Pancreas (tissue), 10 donors: ENCODE measurements at regions not wholly inside any gene's neighbourhood (a gene's known extent, or its start where the extent isn't known, plus 50 kb on each side); places are given as distances from the start of the nearest gene placed in this dataset.

Source experiments
- ATAC-seq, 4 donors: fragments of 200-7000 bp; cut with Tn5 transposase; one replicate each; pipeline versions ENCODE4 v1.8.0 to v1.9.1; 2020; ENCODE audit warnings: mild to moderate bottlenecking in 4 of 4, moderate library complexity in 4 of 4
- DNase-seq, 6 donors: peaks; one replicate each; pipeline ENCODE4 v3.0.0-alpha.2; 2020
- FAIRE-seq: peaks from 2 replicates; lab custom pipeline; 2012; peaks lifted over from hg19 to GRCh38; lab: Jason Lieb, UNC
- H3K27ac ChIP-seq, 4 donors: fragments of 200-600 bp; sonication (generic); 1 replicate in 3 of 4; 2 replicates in 1 of 4; pipeline versions ENCODE4 v1.5.0 to v1.8.0; 2020
- H3K27me3 ChIP-seq, 4 donors: fragments of 200-600 bp; one replicate each; pipeline ENCODE4 v1.8.0; 2021
- H3K36me3 ChIP-seq, 3 donors: fragments of 200-600 bp; sonication (generic) in 1 of 3; one replicate each; pipeline versions ENCODE4 v1.5.0 to v1.8.0; 2020 to 2021
- H3K4me1 ChIP-seq, 3 donors: fragments of 200-600 bp; one replicate each; pipeline ENCODE4 v1.8.0; 2021
- H3K4me3 ChIP-seq, 4 donors: fragments of 200-600 bp; sonication (generic) in 2 of 4; one replicate each; pipeline versions ENCODE4 v1.5.0 to v1.8.0; 2020 to 2021
- H3K9me3 ChIP-seq, 4 donors: fragments of 200-600 bp; one replicate each; pipeline ENCODE4 v1.8.0; 2021
- CTCF ChIP-seq, 4 donors: fragments of 200-600 bp; sonication (generic) in 3 of 4; IDR thresholded peaks; one replicate each; pipeline versions ENCODE4 v1.5.0 to v1.8.0; 2021; ENCODE audit warnings: antibody characterized with exemption in 4 of 4
- WGBS, 2 donors: extraction: QIAGEN DNeasy Blood & Tissue Kit; methylation state at CpG; one replicate each; pipeline ENCODE4 v1.1.7; 2013; 5-methylcytosine and 5-hydroxymethylcytosine counted together
- intact Hi-C, 3 donors: fragments of 100-400 bp; cut with DNase I; formaldehyde crosslinking; loops; one replicate each; pipeline versions ENCODE4 v1.11.1 to v1.14.2; 2022
- donor health status: healthy with polysubstance abuse.
- donor health status: DM: no; HTN: no; CAD: no; lungs with moderate emphysema.
- donor health status: DM: no; HTN: no; CAD: no.
- donor health status: control.
- donor health status: control.
- donor health status: Bipolar disorder and iron deficiency.
- donor health status: DM: yes; HTN: yes; CAD: no.
- donor health status: DM: no; HTN: no; CAD: no.
- donor health status: DM: no; HTN: no; CAD: no.
- donor health status: DM: yes; HTN: yes; CAD: no.

- Histone ChIP-seq H3K27me3 (no peaks in the 10 kb centered on the region), H3K27ac (no peak overlapping the region), H3K4me1 (no peaks in the 10 kb centered on the region), H3K4me3 (no peak overlapping the region), H3K36me3 (no peaks in the 10 kb centered on the region), H3K9me3 (no peaks in the 10 kb centered on the region)
- no peak for TF ChIP-seq CTCF (IDR thresholded peaks at IDR 0.05)
- intact Hi-C loops: no loop called here
- 84 to 88% methylated on average over 1 of the region's 1 CpG for WGBS, 2 donors
- ATAC-seq: no peak
- no peak for FAIRE-seq
- DNase-seq: no peak
These were observed 558.9 kb downstream of the PKHD1 start for GRCh38 chr6:51528556-51528955.

- intact Hi-C loops: no loop called here
- no peaks in the 10 kb centered on the region for H3K36me3 ChIP-seq
- DNase-seq (no peak), FAIRE-seq (no peak), ATAC-seq (no peak)
- no peak for TF ChIP-seq CTCF (IDR thresholded peaks at IDR 0.05)
- no peak overlapping the region for H3K4me3 ChIP-seq
- H3K27me3 ChIP-seq: no peaks in the 10 kb centered on the region
- H3K9me3 ChIP-seq: no peaks in the 10 kb centered on the region
- H3K4me1 ChIP-seq: no peaks in the 10 kb centered on the region
- no peak overlapping the region for H3K27ac ChIP-seq
- 51 to 75% methylated on average over 1 of the region's 1 CpG for WGBS, 2 donors
These were observed 558.2 kb downstream of the PKHD1 start for GRCh38 chr6:51529240-51529639.

DNA sequence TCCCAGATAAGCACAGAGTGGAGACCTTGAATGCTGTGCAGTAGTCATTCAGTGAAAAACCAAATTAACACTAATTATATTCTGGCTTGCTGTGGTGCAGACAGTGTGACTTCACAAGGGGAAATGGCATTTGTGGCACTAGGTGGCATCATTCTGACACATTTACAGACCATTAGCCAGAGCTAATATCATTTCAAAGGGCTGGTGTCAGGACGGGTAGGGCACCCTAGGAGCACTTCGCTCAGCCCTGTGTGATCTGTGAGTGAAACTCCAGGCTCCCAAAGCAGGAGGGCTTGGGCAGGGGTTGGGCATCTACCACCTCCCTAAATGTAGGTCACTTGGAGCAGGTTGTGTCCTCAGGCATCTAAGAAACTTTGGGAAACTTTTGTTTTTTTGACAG, 555.8 kb downstream of the PKHD1 start:
- Histone ChIP-seq H3K4me3 (no peak overlapping the region), H3K27me3 (no peaks in the 10 kb centered on the region), H3K9me3 (no peaks in the 10 kb centered on the region), H3K36me3 (no peaks in the 10 kb centered on the region), H3K27ac (no peak overlapping the region), H3K4me1 (no peaks in the 10 kb centered on the region)
- FAIRE-seq (no peak), DNase-seq (no peak), ATAC-seq (peak in 1 of 4 donors; percentile 25)
- no peak for TF ChIP-seq CTCF (IDR thresholded peaks at IDR 0.05)
- intact Hi-C loops: no loop called here
- 47 to 64% methylated on average over 2 of the region's 2 CpGs for WGBS, 2 donors

- no peaks in the 10 kb centered on the region for H3K9me3 ChIP-seq
- no peak overlapping the region for H3K27ac ChIP-seq
- H3K4me3 ChIP-seq: no peak overlapping the region
- no peak for TF ChIP-seq CTCF (IDR thresholded peaks at IDR 0.05)
- peaks cover 0 to 7% (median 0%) of the 10 kb centered on the region in 4 donors for H3K27me3 ChIP-seq
- DNase-seq (no peak), ATAC-seq (no peak), FAIRE-seq (no peak)
- no peaks in the 10 kb centered on the region for H3K36me3 ChIP-seq
- H3K4me1 ChIP-seq: no peaks in the 10 kb centered on the region
- intact Hi-C loops: no loop called here
- WGBS, 2 donors: 50 to 61% methylated on average over 3 of the region's 3 CpGs
These were observed 553.5 kb downstream of the PKHD1 start for GRCh38 chr6:51533962-51534361.

DNA sequence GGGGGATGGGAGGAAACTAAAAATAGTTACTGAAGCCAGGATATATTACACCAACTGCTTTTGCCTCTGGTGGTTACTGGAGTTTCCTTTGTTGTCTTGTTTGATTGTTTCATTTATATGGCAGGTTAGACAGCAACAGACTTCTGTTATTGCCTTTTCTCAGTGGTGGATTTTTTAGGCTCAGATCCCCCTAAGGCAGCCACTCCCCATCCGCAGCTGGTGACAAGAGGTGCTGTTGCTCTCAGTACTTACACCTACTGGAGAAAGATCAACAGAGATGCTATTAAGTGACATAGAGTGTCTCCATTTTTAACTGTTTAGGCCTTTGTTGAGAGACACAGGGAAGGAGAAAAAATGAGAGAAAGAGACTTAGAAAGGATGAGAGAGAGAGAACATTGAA, 552.1 kb downstream of the PKHD1 start:
- H3K9me3 ChIP-seq: no peaks in the 10 kb centered on the region
- H3K27ac ChIP-seq: no peak overlapping the region
- no peak for TF ChIP-seq CTCF (IDR thresholded peaks at IDR 0.05)
- WGBS, 2 donors: 44 to 57% methylated on average over 1 of the region's 1 CpG
- no peaks in the 10 kb centered on the region for H3K4me1 ChIP-seq
- no peak overlapping the region for H3K4me3 ChIP-seq
- H3K27me3 ChIP-seq: peaks cover 0 to 7% (median 0%) of the 10 kb centered on the region in 4 donors
- intact Hi-C loops: no loop called here
- DNase-seq: no peak
- no peak for ATAC-seq
- FAIRE-seq: no peak
- no peaks in the 10 kb centered on the region for H3K36me3 ChIP-seq
